Epithelial cell of proximal tubule (primary cell): ENCODE measurements at regions not wholly inside any gene's neighbourhood (a gene's known extent, or its start where the extent isn't known, plus 50 kb on each side); places are given as distances from the start of the nearest gene placed in this dataset.
A peak's percentile ranks its signal among the peaks of the same experiment; 100 is the strongest.

Experiments used
- DNase-seq: peaks from one replicate; pipeline ENCODE4 v3.0.0-alpha.2; 2011; ENCODE audit warnings: low read depth
- H3K4me3 ChIP-seq: 2 replicates; pipeline ENCODE4 v1.5.1; 2011; ENCODE audit warnings: low read depth, mild to moderate bottlenecking, low read length
- CTCF ChIP-seq: conservative IDR thresholded peaks from 2 replicates; pipeline ENCODE4 v1.5.1; 2012; ENCODE audit warnings: low read depth, mild to moderate bottlenecking, low read length

- H3K4me3 ChIP-seq, result no peak overlapping the region
- DNase-seq, result no peak
- TF ChIP-seq CTCF, result no peak
Measured at GRCh38 chr12:115646210-115646609, 631.3 kb downstream of the MED13L start.

DNA sequence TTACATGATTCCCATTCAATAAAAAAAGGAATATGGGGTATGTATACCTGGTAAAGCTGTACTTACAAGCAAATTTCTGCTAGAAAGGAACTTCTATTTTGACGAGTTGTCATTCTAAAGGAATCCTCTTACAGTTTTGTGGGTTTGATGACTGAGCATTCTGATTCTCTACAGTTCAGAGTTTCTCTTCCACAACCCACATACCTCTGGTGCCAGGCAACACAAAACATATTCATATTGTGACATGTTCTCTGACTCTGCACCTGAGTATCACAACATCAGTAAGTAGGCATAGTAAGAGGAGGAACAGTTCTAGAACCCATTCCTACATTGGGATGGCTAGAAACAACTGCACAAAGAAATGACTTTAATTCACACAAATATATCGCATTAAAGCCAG, 636.6 kb downstream of the MED13L start:
- TF ChIP-seq CTCF, result no peak
- H3K4me3 ChIP-seq, result no peak overlapping the region
- no peak for DNase-seq

DNA sequence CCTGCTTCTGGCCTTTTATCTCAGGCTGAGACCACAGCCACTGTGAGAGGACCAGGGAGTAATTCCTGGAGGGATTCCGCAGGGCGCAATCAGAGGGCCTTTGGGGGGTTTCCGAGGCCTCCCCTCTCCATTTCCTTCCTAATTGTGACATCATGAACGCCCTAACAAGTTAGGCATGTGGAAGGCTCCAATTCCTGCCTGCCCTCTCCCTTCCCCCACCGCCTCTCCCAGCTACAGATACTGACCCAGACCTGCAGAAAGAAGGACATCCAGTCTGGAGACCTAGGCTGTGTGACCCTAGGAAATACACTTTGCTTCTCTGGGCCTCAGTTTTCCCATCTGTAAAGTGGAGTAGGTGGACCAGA, 637.9 kb downstream of the MED13L start:
- DNase-seq, result no peak
- H3K4me3 ChIP-seq, result no peak overlapping the region
- TF ChIP-seq CTCF, result no peak

DNA sequence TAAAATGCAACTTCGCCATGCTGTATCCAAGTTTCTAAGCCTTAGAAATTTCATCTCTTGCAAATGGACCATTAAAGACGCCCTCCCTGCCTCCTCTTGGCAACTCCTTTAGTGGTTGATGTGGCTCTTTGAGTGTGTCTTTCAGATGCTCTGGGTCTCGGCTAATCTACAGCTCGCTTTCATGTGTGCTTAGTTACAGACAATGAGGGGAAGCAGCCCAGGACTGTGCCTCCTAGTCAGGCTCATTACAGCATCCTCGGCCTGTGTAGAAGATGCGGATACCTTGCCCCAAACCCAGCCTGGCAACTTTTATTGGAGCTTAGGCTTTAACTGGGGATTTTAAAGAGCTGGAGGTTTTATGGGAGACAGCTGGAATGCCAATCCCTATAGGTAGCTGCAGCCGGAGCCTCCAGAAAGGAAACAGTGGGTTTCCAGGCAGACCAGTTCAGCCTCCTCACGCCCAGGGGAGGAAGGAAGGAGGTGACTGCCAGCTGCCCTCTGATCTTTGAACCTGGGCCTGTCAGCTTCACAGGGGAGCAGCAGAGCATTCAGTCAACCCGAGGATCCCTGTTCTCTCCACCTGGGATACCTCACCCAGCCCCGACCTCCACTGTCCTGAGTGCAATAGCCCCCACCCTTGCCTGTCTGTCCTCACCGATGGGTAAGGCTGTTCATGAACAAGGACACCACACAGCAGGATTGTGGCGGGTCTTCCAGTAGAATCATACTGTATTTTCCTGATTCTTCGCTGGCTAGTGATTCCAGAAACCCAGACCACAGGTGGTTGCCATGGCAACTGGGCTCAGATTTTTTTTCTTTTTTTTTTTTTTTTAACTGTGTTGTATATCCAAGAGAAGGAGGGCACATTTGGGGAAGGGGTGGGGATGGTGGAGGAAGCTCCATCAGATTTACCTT, 638.5 kb downstream of the MED13L start:
- H3K4me3 ChIP-seq, result no peak overlapping the region
- no peak for DNase-seq
- no peak for TF ChIP-seq CTCF

DNA sequence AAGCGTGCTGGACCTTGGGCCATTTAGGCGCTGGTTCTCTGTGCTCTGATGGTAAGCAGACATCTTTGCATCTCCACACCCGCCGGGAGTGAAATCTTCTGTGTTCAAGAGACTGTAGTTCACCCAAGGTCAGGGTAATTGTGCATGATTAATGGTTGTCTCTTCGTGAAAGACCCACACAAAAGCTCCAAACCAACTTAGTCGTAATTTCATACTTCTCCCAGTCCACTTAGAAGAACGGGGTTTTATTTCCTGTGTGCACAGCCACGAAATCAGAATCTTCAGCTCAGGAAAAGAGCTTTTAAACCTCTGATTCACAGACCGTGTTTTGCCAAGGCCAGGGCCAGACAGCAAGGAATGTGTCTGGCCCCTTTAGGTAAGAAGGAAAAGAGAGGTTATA, 640.9 kb downstream of the MED13L start:
- H3K4me3 ChIP-seq, result no peak overlapping the region
- no peak for DNase-seq
- TF ChIP-seq CTCF, result no peak

DNA sequence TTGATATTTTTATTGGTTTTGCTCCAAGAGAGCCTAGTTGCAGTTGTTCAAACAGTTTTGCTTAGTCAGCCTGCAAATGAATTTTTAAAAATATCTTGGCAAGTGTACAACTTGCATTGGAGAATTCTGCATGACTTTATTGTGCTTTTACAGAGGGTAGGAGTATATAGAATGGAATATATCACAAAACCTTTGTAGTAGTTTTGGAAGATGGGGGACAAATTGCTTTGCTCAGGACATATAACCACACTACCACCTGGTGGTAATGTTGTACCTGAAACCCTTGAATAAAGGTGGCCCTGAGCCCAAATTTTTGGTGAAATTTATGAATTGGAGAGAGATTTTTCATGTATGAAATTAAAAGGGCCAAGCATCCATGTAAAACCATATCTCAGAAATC, 645.2 kb downstream of the MED13L start:
- TF ChIP-seq CTCF, result peak; percentile 40
- H3K4me3 ChIP-seq, result no peak overlapping the region
- no peak for DNase-seq

DNA sequence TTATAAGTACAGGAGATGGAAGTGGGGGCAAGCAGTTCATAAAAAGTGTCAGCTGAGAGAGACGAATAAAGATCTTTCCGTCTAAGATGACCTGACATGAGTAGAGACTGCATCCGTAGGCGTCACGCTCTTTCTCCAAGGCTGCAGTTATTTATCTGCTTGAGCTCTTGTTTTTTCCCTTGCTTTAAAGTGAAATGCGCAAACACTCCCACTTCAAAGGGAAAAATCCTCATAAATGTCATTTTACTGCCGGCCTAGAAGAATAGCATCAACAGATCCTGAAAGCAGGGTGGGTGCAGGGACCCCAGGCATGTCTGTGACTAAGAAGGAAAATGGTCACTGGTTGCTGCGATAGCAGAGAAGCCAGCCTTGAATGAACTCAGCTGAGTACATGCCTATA, 647.4 kb downstream of the MED13L start:
- TF ChIP-seq CTCF, result no peak
- no peak overlapping the region for H3K4me3 ChIP-seq
- DNase-seq, result no peak
